ENCODE measurements at regions not wholly inside any gene's neighbourhood (a gene's known extent, or its start where the extent isn't known, plus 50 kb on each side); places are given as distances from the start of the nearest gene placed in this dataset.

- TF ChIP-seq CTCF (IDR thresholded peaks at IDR 0.05) (no peak), POLR2A (IDR thresholded peaks at IDR 0.05) (no peak)
Observed at GRCh38 chrX:39614680-39614998, 483.1 kb downstream of the BCOR start.

All from body of pancreas (tissue), 4 donors.